OCI-LY1 (cell line): ENCODE measurements at regions not wholly inside any gene's neighbourhood (a gene's known extent, or its start where the extent isn't known, plus 50 kb on each side); places are given as distances from the start of the nearest gene placed in this dataset.

Experiments used
- EZH2 ChIP-seq: fragments of 200-600 bp; sonication (generic), shearing (Covaris generic); IDR thresholded peaks from 2 replicates; pipeline ENCODE4 v1.8.0; 2017; ENCODE audit warnings: borderline replicate concordance, mixed run types, mild to moderate bottlenecking, antibody characterized with exemption, low read length, moderate library complexity, mixed read lengths
- TF ChIP-seq, protein P1 (sequence below): fragments of 200-600 bp; sonication (generic), shearing (Covaris generic); IDR thresholded peaks from 2 replicates; pipeline ENCODE4 v1.5.1; 2017; ENCODE audit warnings: mild to moderate bottlenecking, antibody characterized with exemption, low read length, moderate library complexity, mixed read lengths

DNA sequence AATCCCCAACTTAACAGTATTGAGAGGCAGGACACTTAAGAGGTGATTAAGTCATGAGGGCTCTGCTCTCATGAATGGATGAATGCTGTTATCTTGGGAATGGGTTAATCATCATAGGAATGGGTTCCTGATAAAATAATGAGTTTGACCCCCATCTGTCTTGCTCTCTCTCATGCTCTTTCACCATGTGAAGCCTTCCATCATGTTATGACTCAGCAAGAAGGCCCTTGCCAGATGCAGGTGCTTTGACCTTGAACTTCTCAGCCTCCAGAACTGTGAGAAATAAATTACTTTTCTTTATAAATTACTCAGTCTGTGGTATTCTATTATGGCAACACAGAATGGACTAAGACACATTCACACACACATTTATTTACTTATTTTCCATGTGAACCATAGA, 89.0 kb upstream of the PPM1H start:
- TF ChIP-seq, protein P1, sequence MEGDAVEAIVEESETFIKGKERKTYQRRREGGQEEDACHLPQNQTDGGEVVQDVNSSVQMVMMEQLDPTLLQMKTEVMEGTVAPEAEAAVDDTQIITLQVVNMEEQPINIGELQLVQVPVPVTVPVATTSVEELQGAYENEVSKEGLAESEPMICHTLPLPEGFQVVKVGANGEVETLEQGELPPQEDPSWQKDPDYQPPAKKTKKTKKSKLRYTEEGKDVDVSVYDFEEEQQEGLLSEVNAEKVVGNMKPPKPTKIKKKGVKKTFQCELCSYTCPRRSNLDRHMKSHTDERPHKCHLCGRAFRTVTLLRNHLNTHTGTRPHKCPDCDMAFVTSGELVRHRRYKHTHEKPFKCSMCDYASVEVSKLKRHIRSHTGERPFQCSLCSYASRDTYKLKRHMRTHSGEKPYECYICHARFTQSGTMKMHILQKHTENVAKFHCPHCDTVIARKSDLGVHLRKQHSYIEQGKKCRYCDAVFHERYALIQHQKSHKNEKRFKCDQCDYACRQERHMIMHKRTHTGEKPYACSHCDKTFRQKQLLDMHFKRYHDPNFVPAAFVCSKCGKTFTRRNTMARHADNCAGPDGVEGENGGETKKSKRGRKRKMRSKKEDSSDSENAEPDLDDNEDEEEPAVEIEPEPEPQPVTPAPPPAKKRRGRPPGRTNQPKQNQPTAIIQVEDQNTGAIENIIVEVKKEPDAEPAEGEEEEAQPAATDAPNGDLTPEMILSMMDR, result no peak
- TF ChIP-seq EZH2, result no peak
